Smooth muscle cell (in vitro differentiated cells): ENCODE measurements at regions not wholly inside any gene's neighbourhood (a gene's known extent, or its start where the extent isn't known, plus 50 kb on each side); places are given as distances from the start of the nearest gene placed in this dataset.

Experiments
- DNase-seq: peaks from one replicate; lab custom pipeline; 2025; ENCODE audit not compliant: unreplicated experiment; lab: John Stamatoyannopoulos, UW
- H2AFZ ChIP-seq: fragments of 200-600 bp; sonication (generic); 2 replicates; pipeline ENCODE4 v1.6.0; 2016; ENCODE audit warnings: antibody characterized with exemption, low read depth, mild to moderate bottlenecking
- H3F3A ChIP-seq: fragments of 200-600 bp; sonication (generic); 2 replicates; pipeline ENCODE4 v1.6.0; 2017; ENCODE audit warnings: antibody characterized with exemption, low read depth
- H3K27ac ChIP-seq: fragments of 200-600 bp; sonication (generic); 2 replicates; pipeline ENCODE4 v1.5.1; 2016; ENCODE audit warnings: low read depth, mild to moderate bottlenecking
- H3K27me3 ChIP-seq: fragments of 200-600 bp; sonication (generic); 2 replicates; pipeline ENCODE4 v1.6.1; 2016; ENCODE audit warnings: low read depth, mild to moderate bottlenecking
- H3K36me3 ChIP-seq: fragments of 200-600 bp; sonication (generic); 2 replicates; pipeline ENCODE4 v1.5.1; 2016; ENCODE audit warnings: low read depth
- H3K4me1 ChIP-seq: fragments of 200-600 bp; sonication (generic); 2 replicates; pipeline ENCODE4 v1.5.1; 2016; ENCODE audit warnings: low read depth
- H3K4me2 ChIP-seq: fragments of 200-600 bp; sonication (generic); 2 replicates; pipeline ENCODE4 v1.6.0; 2016; ENCODE audit warnings: mild to moderate bottlenecking
- H3K4me3 ChIP-seq: fragments of 200-600 bp; sonication (generic); 2 replicates; pipeline ENCODE4 v1.5.1; 2016; ENCODE audit warnings: mild to moderate bottlenecking
- H3K79me2 ChIP-seq: fragments of 200-600 bp; sonication (generic); 2 replicates; pipeline ENCODE4 v1.6.0; 2016; ENCODE audit warnings: low read depth, mild to moderate bottlenecking
- H3K9ac ChIP-seq: fragments of 200-600 bp; sonication (generic); 2 replicates; pipeline ENCODE4 v1.6.0; 2016; ENCODE audit warnings: low read depth
- H3K9me3 ChIP-seq: fragments of 200-600 bp; sonication (generic); replicated peaks from 2 replicates; pipeline ENCODE4 v1.5.1; 2016; ENCODE audit warnings: low read depth
- H4K20me1 ChIP-seq: fragments of 200-600 bp; sonication (generic); 2 replicates; pipeline ENCODE4 v1.6.0; 2016; ENCODE audit warnings: low read depth
- CTCF ChIP-seq: fragments of 200-600 bp; sonication (generic); IDR thresholded peaks from 2 replicates; pipeline ENCODE4 v1.5.1; 2017; ENCODE audit warnings: borderline replicate concordance, mild to moderate bottlenecking, antibody characterized with exemption; ENCODE audit not compliant: insufficient read depth, poor library complexity, severe bottlenecking
- WGBS: methylation state at CpG from one replicate; pipeline ENCODE4 v1.1.7; 2016; ENCODE audit warnings: low lambda C conversion rate; 5-methylcytosine and 5-hydroxymethylcytosine counted together

GRCh38 chr12:116454950-116455447 is 104.2 kb upstream of the MAP1LC3B2 start:
- Histone ChIP-seq H3K4me3 (peak overlapping the region; percentile 14), H3K4me2 (peak overlapping the region; percentile 82), H3K27me3 (no peaks in the 10 kb centered on the region), H3F3A (peaks cover 14% of the 10 kb centered on the region), H2AFZ (no peak overlapping the region), H3K36me3 (no peaks in the 10 kb centered on the region), H3K9me3 (no peaks in the 10 kb centered on the region), H3K79me2 (no peaks in the 10 kb centered on the region), H3K27ac (peak overlapping the region; percentile 100), H3K9ac (peak overlapping the region; percentile 98), H4K20me1 (no peaks in the 10 kb centered on the region), H3K4me1 (peaks cover 15% of the 10 kb centered on the region)
- 8% methylated on average over 7 of the region's 7 CpGs for WGBS
- TF ChIP-seq CTCF: no peak
- DNase-seq: no peak

- no peak for TF ChIP-seq CTCF
- H2AFZ ChIP-seq: peak overlapping the region; percentile 77
- H3K4me2 ChIP-seq: peak overlapping the region; percentile 82
- no peaks in the 10 kb centered on the region for H3K36me3 ChIP-seq
- H3F3A ChIP-seq: peaks cover 14% of the 10 kb centered on the region
- H4K20me1 ChIP-seq: no peaks in the 10 kb centered on the region
- H3K9ac ChIP-seq: peak overlapping the region; percentile 98
- DNase-seq: peak; percentile 36
- WGBS: 35% methylated on average over 17 of the region's 17 CpGs
- H3K4me1 ChIP-seq: peaks cover 15% of the 10 kb centered on the region
- no peaks in the 10 kb centered on the region for H3K79me2 ChIP-seq
- H3K27me3 ChIP-seq: no peaks in the 10 kb centered on the region
- H3K9me3 ChIP-seq: no peaks in the 10 kb centered on the region
- peak overlapping the region; percentile 14 for H3K4me3 ChIP-seq
- H3K27ac ChIP-seq: peak overlapping the region; percentile 100
These were observed 103.4 kb upstream of the MAP1LC3B2 start for GRCh38 chr12:116455540-116456329.

- Histone ChIP-seq H3K9me3 (no peaks in the 10 kb centered on the region), H3K4me2 (peak overlapping the region; percentile 37), H3K27me3 (no peaks in the 10 kb centered on the region), H3K36me3 (no peaks in the 10 kb centered on the region), H3K27ac (peak overlapping the region; percentile 100), H3F3A (peaks cover 14% of the 10 kb centered on the region), H2AFZ (peak overlapping the region; percentile 77), H3K9ac (peak overlapping the region; percentile 98), H4K20me1 (no peaks in the 10 kb centered on the region), H3K4me3 (no peak overlapping the region), H3K4me1 (peaks cover 15% of the 10 kb centered on the region), H3K79me2 (no peaks in the 10 kb centered on the region)
- DNase-seq: no peak
- TF ChIP-seq CTCF: no peak
- WGBS: 59% methylated on average over 15 of the region's 15 CpGs
These were observed 102.7 kb upstream of the MAP1LC3B2 start for GRCh38 chr12:116456330-116457082.
